Astrocyte (in vitro differentiated cells and primary cell): ENCODE measurements at regions not wholly inside any gene's neighbourhood (a gene's known extent, or its start where the extent isn't known, plus 50 kb on each side); places are given as distances from the start of the nearest gene placed in this dataset.

ENCODE experiments used
- EZH2 ChIP-seq: IDR thresholded peaks from 2 replicates; pipeline ENCODE4 v1.6.1; 2012; ENCODE audit warnings: mild to moderate bottlenecking, low read length, inconsistent platforms; ENCODE audit not compliant: insufficient read depth
- TF ChIP-seq, protein P1 (sequence below): IDR thresholded peaks from 2 replicates; pipeline ENCODE4 v1.5.1; 2011; ENCODE audit warnings: low read depth, mild to moderate bottlenecking, inconsistent platforms, low read length, moderate library complexity; ENCODE audit not compliant: insufficient read depth

DNA sequence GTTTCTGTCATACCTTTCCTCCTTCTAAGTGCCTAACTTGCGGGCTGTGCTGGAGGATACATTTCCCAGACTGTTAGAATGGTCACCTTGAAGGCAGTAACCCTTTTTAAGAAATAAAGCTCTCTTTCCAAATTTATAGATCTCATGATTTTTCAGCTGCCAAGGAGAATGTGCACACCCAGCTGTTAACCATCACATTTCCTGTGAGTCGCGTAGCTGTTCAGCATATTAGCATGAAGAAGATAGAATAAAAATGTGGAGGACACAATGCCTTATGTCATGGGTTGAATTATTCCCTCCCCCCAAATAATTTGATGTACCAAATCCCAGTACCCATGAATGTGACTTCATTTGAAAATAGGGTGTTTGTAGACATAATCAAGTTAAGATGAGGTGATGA lies 729.4 kb downstream of the MTRR start:
- TF ChIP-seq, protein P1, sequence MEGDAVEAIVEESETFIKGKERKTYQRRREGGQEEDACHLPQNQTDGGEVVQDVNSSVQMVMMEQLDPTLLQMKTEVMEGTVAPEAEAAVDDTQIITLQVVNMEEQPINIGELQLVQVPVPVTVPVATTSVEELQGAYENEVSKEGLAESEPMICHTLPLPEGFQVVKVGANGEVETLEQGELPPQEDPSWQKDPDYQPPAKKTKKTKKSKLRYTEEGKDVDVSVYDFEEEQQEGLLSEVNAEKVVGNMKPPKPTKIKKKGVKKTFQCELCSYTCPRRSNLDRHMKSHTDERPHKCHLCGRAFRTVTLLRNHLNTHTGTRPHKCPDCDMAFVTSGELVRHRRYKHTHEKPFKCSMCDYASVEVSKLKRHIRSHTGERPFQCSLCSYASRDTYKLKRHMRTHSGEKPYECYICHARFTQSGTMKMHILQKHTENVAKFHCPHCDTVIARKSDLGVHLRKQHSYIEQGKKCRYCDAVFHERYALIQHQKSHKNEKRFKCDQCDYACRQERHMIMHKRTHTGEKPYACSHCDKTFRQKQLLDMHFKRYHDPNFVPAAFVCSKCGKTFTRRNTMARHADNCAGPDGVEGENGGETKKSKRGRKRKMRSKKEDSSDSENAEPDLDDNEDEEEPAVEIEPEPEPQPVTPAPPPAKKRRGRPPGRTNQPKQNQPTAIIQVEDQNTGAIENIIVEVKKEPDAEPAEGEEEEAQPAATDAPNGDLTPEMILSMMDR = no peak
- TF ChIP-seq EZH2 = no peak
